GM12878 (cell line): ENCODE measurements at regions not wholly inside any gene's neighbourhood (a gene's known extent, or its start where the extent isn't known, plus 50 kb on each side); places are given as distances from the start of the nearest gene placed in this dataset.

Experiments used
- ATAC-seq: fragments of 200-7000 bp; cut with Tn5 transposase; 3 replicates; pipeline ENCODE4 v1.9.1; 2020; ENCODE audit warnings: mild to moderate bottlenecking, moderate library complexity
- BruUV-seq: library from RNA; stranded (reverse); fragments of 400-500 nt; replicated peaks from 2 replicates; lab custom pipeline; 2021; lab: Mats Ljungman, UMichigan
- CTCF ChIA-PET: fragments of 300-600 bp; sonication (Branson Sonifier 250); formaldehyde crosslinking; extraction: SDS; loops from one replicate; lab custom pipeline; 2021; ENCODE audit warnings: inconsistent platforms; lab: Yijun Ruan, JAX
- POLR2A ChIA-PET: fragments of 350-600 bp; formaldehyde crosslinking; extraction: SDS; loops from one replicate; lab custom pipeline; 2021; ENCODE audit warnings: inconsistent platforms; lab: Charles Lee
- RAD21 ChIA-PET: fragments of 300-600 bp; sonication (Branson Sonifier 250); formaldehyde crosslinking; loops from one replicate; lab custom pipeline; 2023; ENCODE audit warnings: antibody characterized with exemption; ENCODE audit not compliant: unreplicated experiment; lab: Charles Lee
- SMC1A ChIA-PET: fragments of 300-600 bp; sonication (Branson Sonifier 250); formaldehyde crosslinking; loops from one replicate; lab custom pipeline; 2023; ENCODE audit not compliant: unreplicated experiment, uncharacterized antibody; lab: Charles Lee
- DNase-seq: peaks from one replicate; pipeline ENCODE4 v3.0.0-alpha.2; 2011; ENCODE audit warnings: low read depth, low spot score
- FAIRE-seq: peaks from 3 replicates; lab custom pipeline; 2011; peaks lifted over from hg19 to GRCh38; lab: Jason Lieb, UNC
- H2AFZ ChIP-seq: 2 replicates; pipeline ENCODE4 v1.6.0; 2011; ENCODE audit warnings: low read depth, low read length, control low read depth; ENCODE audit not compliant: control insufficient read depth
- H3K27ac ChIP-seq: 2 replicates; pipeline ENCODE4 v1.5.1; 2011; ENCODE audit warnings: control low read depth; ENCODE audit not compliant: control insufficient read depth, insufficient read depth
- H3K27me3 ChIP-seq, 2 experiments: replicated peaks in 1 of 2; 2 replicates each; pipeline versions ENCODE4 v1.6.0 to v1.6.1; 2011; ENCODE audit warnings: low read length in 1 of 2; ENCODE audit not compliant: control insufficient read depth in 2 of 2, insufficient read depth in 2 of 2
- H3K36me3 ChIP-seq, 2 experiments: 2 replicates each; pipeline ENCODE4 v1.5.1; 2011; ENCODE audit warnings: low read length in 1 of 2; ENCODE audit not compliant: control insufficient read depth in 2 of 2, insufficient read depth in 2 of 2
- H3K4me1 ChIP-seq: 2 replicates; pipeline ENCODE4 v1.6.1; 2011; ENCODE audit warnings: mild to moderate bottlenecking, low read length, moderate library complexity, mixed read lengths; ENCODE audit not compliant: control insufficient read depth, insufficient read depth
- H3K4me2 ChIP-seq: 2 replicates; pipeline ENCODE4 v1.6.0; 2011; ENCODE audit warnings: control low read depth; ENCODE audit not compliant: control insufficient read depth, insufficient read depth
- H3K4me3 ChIP-seq: fragments of 200-600 bp; sonication (generic); 2 replicates; pipeline ENCODE4 v1.5.1; 2016
- H3K79me2 ChIP-seq: 2 replicates; pipeline ENCODE4 v1.6.0; 2011; ENCODE audit warnings: low read length; ENCODE audit not compliant: control insufficient read depth, insufficient read depth
- H3K9ac ChIP-seq: 2 replicates; pipeline ENCODE4 v1.8.0; 2011; ENCODE audit warnings: low read length, control low read depth, mixed read lengths; ENCODE audit not compliant: control insufficient read depth, insufficient read depth
- H3K9me3 ChIP-seq: replicated peaks from 3 replicates; pipeline ENCODE4 v1.5.1; 2011; ENCODE audit warnings: mild to moderate bottlenecking, low read length; ENCODE audit not compliant: control insufficient read depth, insufficient read depth
- H4K20me1 ChIP-seq: 2 replicates; pipeline ENCODE4 v1.6.0; 2011; ENCODE audit not compliant: control insufficient read depth, insufficient read depth
- DPF2 ChIP-seq: fragments of 450-650 bp; IDR thresholded peaks from 2 replicates; pipeline ENCODE4 v1.6.1; 2017; ENCODE audit warnings: mild to moderate bottlenecking
- IRF4 ChIP-seq: IDR thresholded peaks from 2 replicates; pipeline ENCODE4 v1.6.1; 2011; ENCODE audit warnings: low read depth, low read length
- KDM1A ChIP-seq: fragments of 200-600 bp; sonication (generic); IDR thresholded peaks from 2 replicates; pipeline ENCODE4 v1.6.1; 2016; ENCODE audit warnings: borderline replicate concordance
- LARP7 ChIP-seq: fragments of 450-650 bp; IDR thresholded peaks from 2 replicates; pipeline ENCODE4 v1.6.1; 2017; ENCODE audit warnings: mild to moderate bottlenecking
- MTA2 ChIP-seq: fragments of 450-650 bp; IDR thresholded peaks from 2 replicates; pipeline ENCODE4 v1.6.1; 2016; ENCODE audit warnings: low read depth, mild to moderate bottlenecking, moderate library complexity
- NFXL1 ChIP-seq: fragments of 450-650 bp; IDR thresholded peaks from 2 replicates; pipeline ENCODE4 v1.6.1; 2017; ENCODE audit warnings: antibody characterized with exemption, mild to moderate bottlenecking, borderline replicate concordance
- SIN3A ChIP-seq: IDR thresholded peaks from 2 replicates; pipeline ENCODE4 v1.6.1; 2012; ENCODE audit warnings: low read depth, low read length, improper control_type of control experiment
- ZNF384 ChIP-seq: IDR thresholded peaks from 2 replicates; pipeline ENCODE4 v1.6.1; 2012; ENCODE audit warnings: low read depth, mild to moderate bottlenecking, low read length, improper control_type of control experiment, borderline replicate concordance
- WGBS: methylation state at CpG from one replicate; pipeline ENCODE4 v1.1.6; 2016; ENCODE audit warnings: low lambda C conversion rate; ENCODE audit not compliant: insufficient replicate concordance, insufficient coverage; ENCODE audit errors: missing lambda C conversion rate; 5-methylcytosine and 5-hydroxymethylcytosine counted together
- in situ Hi-C: fragments of 300-500 bp; cut with MboI; formaldehyde crosslinking; loops from 9 replicates; pipeline ENCODE4 v1.14.3; 2018; ENCODE audit warnings: mixed read lengths
- intact Hi-C: fragments of 100-400 bp; cut with micrococcal nuclease; formaldehyde crosslinking; loops from one replicate; pipeline ENCODE4 v1.14.2; 2022; ENCODE audit not compliant: unreplicated experiment
- TF ChIP-seq, protein P1 (sequence below): fragments of 450-650 bp; IDR thresholded peaks from 2 replicates; pipeline ENCODE4 v1.6.1; 2017; ENCODE audit warnings: low read depth, mild to moderate bottlenecking, moderate library complexity
- TF ChIP-seq, protein P2 (sequence below): fragments of 450-650 bp; IDR thresholded peaks from 2 replicates; pipeline ENCODE4 v1.6.1; 2018; ENCODE audit warnings: mild to moderate bottlenecking, low read depth, moderate library complexity; ENCODE audit not compliant: partially characterized antibody
- TF ChIP-seq, protein P3 (sequence below): fragments of 450-650 bp; IDR thresholded peaks from 2 replicates; pipeline ENCODE4 v1.6.1; 2016; ENCODE audit warnings: mild to moderate bottlenecking, moderate library complexity, borderline replicate concordance
- TF ChIP-seq, protein P4 (sequence below): fragments of 450-650 bp; formaldehyde crosslinking; IDR thresholded peaks from 2 replicates; pipeline ENCODE4 v1.4.0; 2022; ENCODE audit warnings: mild to moderate bottlenecking, moderate library complexity

DNA sequence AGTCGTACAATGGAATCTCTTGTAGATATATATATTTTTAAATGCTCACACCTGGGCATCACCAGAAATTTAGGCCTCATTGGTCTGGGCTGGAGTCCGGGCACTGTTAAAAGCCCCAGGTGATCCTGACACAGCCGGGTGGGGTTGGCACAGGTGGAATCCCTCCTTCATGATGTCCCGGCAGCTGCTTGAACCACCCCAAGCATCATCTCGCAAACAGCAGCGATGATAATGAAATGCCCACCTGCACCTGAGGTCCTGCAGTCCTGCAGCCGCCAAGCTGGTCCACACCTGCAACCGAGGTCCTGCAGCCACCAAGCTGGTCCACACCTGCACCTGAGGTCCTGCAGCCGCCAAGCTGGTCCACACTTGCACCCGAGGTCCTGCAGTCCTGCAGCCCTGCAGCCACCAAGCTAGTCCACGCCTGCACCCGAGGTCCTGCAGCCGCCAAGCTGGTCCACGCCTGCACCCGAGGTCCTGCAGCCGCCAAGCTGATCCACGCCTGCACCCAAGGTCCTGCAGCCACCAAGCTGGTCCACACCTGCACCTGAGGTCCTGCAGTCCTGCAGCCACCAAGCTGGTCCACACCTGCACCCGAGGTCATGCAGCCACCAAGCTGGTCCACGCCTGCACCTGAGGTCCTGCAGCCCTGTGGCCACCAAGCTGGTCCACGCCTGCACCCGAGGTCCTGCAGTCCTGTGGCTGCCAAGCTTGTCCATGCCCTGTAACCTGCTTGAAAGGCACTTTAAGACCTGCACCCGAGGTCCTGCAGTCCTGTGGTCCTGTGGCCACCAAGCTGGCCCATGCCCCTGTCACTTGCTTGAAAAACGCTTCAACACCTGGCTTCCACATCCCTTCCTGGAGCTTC, 261.2 kb downstream of the DLL1 start:
- no peaks in the 10 kb centered on the region for H3K79me2 ChIP-seq
- no peak overlapping the region for H3K9ac ChIP-seq
- H3K27ac ChIP-seq, result no peak overlapping the region
- FAIRE-seq (no peak), ATAC-seq (no peak), DNase-seq (no peak)
- H3K4me3 ChIP-seq, result no peak overlapping the region
- ChIA-PET CTCF (no interaction called here), SMC1A (no interaction called here), RAD21 (no interaction called here), POLR2A (no interaction called here)
- H3K36me3 ChIP-seq, result no peaks in the 10 kb centered on the region
- no peak overlapping the region for H3K4me2 ChIP-seq
- intact Hi-C loops, result no loop called here
- no peaks in the 10 kb centered on the region for H3K4me1 ChIP-seq
- in situ Hi-C loops, result no loop called here
- no peak overlapping the region for H2AFZ ChIP-seq
- H4K20me1 ChIP-seq, result no peaks in the 10 kb centered on the region
- H3K9me3 ChIP-seq, result no peaks in the 10 kb centered on the region; the same call in 2 of the 3 replicates
- BruUV-seq, result no TSS peak
- 41% methylated on average over 23 of the region's 23 CpGs for WGBS
- no peaks in the 10 kb centered on the region for H3K27me3 ChIP-seq
- TF ChIP-seq NFXL1, result no peak
- TF ChIP-seq, protein P1, sequence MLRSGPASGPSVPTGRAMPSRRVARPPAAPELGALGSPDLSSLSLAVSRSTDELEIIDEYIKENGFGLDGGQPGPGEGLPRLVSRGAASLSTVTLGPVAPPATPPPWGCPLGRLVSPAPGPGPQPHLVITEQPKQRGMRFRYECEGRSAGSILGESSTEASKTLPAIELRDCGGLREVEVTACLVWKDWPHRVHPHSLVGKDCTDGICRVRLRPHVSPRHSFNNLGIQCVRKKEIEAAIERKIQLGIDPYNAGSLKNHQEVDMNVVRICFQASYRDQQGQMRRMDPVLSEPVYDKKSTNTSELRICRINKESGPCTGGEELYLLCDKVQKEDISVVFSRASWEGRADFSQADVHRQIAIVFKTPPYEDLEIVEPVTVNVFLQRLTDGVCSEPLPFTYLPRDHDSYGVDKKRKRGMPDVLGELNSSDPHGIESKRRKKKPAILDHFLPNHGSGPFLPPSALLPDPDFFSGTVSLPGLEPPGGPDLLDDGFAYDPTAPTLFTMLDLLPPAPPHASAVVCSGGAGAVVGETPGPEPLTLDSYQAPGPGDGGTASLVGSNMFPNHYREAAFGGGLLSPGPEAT, result no peak
- TF ChIP-seq SIN3A, result no peak
- no peak for TF ChIP-seq MTA2
- no peak for TF ChIP-seq KDM1A
- TF ChIP-seq, protein P2, sequence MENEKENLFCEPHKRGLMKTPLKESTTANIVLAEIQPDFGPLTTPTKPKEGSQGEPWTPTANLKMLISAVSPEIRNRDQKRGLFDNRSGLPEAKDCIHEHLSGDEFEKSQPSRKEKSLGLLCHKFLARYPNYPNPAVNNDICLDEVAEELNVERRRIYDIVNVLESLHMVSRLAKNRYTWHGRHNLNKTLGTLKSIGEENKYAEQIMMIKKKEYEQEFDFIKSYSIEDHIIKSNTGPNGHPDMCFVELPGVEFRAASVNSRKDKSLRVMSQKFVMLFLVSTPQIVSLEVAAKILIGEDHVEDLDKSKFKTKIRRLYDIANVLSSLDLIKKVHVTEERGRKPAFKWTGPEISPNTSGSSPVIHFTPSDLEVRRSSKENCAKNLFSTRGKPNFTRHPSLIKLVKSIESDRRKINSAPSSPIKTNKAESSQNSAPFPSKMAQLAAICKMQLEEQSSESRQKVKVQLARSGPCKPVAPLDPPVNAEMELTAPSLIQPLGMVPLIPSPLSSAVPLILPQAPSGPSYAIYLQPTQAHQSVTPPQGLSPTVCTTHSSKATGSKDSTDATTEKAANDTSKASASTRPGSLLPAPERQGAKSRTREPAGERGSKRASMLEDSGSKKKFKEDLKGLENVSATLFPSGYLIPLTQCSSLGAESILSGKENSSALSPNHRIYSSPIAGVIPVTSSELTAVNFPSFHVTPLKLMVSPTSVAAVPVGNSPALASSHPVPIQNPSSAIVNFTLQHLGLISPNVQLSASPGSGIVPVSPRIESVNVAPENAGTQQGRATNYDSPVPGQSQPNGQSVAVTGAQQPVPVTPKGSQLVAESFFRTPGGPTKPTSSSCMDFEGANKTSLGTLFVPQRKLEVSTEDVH, result no peak
- no peak for TF ChIP-seq IRF4
- TF ChIP-seq DPF2, result no peak
- no peak for TF ChIP-seq LARP7
- TF ChIP-seq ZNF384, result no peak
- TF ChIP-seq, protein P3, sequence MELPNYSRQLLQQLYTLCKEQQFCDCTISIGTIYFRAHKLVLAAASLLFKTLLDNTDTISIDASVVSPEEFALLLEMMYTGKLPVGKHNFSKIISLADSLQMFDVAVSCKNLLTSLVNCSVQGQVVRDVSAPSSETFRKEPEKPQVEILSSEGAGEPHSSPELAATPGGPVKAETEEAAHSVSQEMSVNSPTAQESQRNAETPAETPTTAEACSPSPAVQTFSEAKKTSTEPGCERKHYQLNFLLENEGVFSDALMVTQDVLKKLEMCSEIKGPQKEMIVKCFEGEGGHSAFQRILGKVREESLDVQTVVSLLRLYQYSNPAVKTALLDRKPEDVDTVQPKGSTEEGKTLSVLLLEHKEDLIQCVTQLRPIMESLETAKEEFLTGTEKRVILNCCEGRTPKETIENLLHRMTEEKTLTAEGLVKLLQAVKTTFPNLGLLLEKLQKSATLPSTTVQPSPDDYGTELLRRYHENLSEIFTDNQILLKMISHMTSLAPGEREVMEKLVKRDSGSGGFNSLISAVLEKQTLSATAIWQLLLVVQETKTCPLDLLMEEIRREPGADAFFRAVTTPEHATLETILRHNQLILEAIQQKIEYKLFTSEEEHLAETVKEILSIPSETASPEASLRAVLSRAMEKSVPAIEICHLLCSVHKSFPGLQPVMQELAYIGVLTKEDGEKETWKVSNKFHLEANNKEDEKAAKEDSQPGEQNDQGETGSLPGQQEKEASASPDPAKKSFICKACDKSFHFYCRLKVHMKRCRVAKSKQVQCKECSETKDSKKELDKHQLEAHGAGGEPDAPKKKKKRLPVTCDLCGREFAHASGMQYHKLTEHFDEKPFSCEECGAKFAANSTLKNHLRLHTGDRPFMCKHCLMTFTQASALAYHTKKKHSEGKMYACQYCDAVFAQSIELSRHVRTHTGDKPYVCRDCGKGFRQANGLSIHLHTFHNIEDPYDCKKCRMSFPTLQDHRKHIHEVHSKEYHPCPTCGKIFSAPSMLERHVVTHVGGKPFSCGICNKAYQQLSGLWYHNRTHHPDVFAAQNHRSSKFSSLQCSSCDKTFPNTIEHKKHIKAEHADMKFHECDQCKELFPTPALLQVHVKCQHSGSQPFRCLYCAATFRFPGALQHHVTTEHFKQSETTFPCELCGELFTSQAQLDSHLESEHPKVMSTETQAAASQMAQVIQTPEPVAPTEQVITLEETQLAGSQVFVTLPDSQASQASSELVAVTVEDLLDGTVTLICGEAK, result no peak
- TF ChIP-seq, protein P4, sequence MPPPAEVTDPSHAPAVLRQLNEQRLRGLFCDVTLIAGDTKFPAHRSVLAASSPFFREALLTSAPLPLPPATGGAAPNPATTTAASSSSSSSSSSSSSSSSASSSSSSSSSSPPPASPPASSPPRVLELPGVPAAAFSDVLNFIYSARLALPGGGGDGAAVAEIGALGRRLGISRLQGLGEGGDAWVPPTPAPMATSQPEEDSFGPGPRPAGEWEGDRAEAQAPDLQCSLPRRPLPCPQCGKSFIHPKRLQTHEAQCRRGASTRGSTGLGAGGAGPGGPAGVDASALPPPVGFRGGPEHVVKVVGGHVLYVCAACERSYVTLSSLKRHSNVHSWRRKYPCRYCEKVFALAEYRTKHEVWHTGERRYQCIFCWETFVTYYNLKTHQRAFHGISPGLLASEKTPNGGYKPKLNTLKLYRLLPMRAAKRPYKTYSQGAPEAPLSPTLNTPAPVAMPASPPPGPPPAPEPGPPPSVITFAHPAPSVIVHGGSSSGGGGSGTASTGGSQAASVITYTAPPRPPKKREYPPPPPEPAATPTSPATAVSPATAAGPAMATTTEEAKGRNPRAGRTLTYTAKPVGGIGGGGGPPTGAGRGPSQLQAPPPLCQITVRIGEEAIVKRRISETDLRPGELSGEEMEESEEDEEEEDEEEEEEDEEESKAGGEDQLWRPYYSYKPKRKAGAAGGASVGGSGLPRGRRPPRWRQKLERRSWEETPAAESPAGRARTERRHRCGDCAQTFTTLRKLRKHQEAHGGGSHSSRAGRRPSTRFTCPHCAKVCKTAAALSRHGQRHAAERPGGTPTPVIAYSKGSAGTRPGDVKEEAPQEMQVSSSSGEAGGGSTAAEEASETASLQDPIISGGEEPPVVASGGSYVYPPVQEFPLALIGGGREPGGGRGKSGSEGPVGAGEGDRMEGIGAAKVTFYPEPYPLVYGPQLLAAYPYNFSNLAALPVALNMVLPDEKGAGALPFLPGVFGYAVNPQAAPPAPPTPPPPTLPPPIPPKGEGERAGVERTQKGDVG (CRISPR knock-in tag), result no peak
